SK-N-SH treated with all-trans-retinoic acid at 6 μM for 48 hours (cell line): ENCODE measurements at regions not wholly inside any gene's neighbourhood (a gene's known extent, or its start where the extent isn't known, plus 50 kb on each side); places are given as distances from the start of the nearest gene placed in this dataset.
A peak's percentile ranks its signal among the peaks of the same experiment; 100 is the strongest.

Experiments used
- ARNTL ChIP-seq: fragments of 450-650 bp; formaldehyde crosslinking; IDR thresholded peaks from 2 replicates; pipeline ENCODE4 v1.5.0; 2020; ENCODE audit warnings: low read depth, mild to moderate bottlenecking, moderate library complexity, borderline replicate concordance
- ESRRG ChIP-seq: fragments of 250-450 bp; sonication (Bioruptor Pico); IDR thresholded peaks from 2 replicates; pipeline ENCODE4 v1.6.1; 2021; ENCODE audit warnings: mild to moderate bottlenecking
- GLIS3 ChIP-seq: fragments of 250-450 bp; sonication (Bioruptor Pico); IDR thresholded peaks from 2 replicates; pipeline ENCODE4 v1.5.0; 2020; ENCODE audit warnings: mild to moderate bottlenecking, moderate library complexity
- ISL1 ChIP-seq: fragments of 250-450 bp; sonication (Bioruptor Pico); IDR thresholded peaks from 2 replicates; pipeline ENCODE4 v2.1.2; 2022; ENCODE audit warnings: mild to moderate bottlenecking, moderate library complexity
- PPARA ChIP-seq: fragments of 250-450 bp; sonication (Bioruptor Pico); IDR thresholded peaks from 2 replicates; pipeline ENCODE4 v1.5.0; 2020; ENCODE audit warnings: mild to moderate bottlenecking, borderline replicate concordance
- TCF4 ChIP-seq: fragments of 250-450 bp; sonication (Bioruptor Pico); IDR thresholded peaks from 2 replicates; pipeline ENCODE4 v1.8.0; 2021; ENCODE audit warnings: mild to moderate bottlenecking, moderate library complexity, borderline replicate concordance
- ZC3H10 ChIP-seq: fragments of 250-450 bp; sonication (Bioruptor Pico); IDR thresholded peaks from 2 replicates; pipeline ENCODE4 v1.5.1; 2021; ENCODE audit warnings: mild to moderate bottlenecking, moderate library complexity
- ZFP30 ChIP-seq: fragments of 450-650 bp; formaldehyde crosslinking; IDR thresholded peaks from 2 replicates; pipeline ENCODE4 v1.5.0; 2022; ENCODE audit warnings: mild to moderate bottlenecking, moderate library complexity
- ZNF565 ChIP-seq: fragments of 450-650 bp; formaldehyde crosslinking; conservative IDR thresholded peaks from 2 replicates; pipeline ENCODE4 v1.5.0; 2020; ENCODE audit warnings: low read depth, mild to moderate bottlenecking, moderate library complexity
- TF ChIP-seq, protein P1 (sequence below): fragments of 250-450 bp; sonication (Bioruptor Pico); IDR thresholded peaks from 2 replicates; pipeline ENCODE4 v1.5.0; 2020; ENCODE audit warnings: mild to moderate bottlenecking, moderate library complexity

DNA sequence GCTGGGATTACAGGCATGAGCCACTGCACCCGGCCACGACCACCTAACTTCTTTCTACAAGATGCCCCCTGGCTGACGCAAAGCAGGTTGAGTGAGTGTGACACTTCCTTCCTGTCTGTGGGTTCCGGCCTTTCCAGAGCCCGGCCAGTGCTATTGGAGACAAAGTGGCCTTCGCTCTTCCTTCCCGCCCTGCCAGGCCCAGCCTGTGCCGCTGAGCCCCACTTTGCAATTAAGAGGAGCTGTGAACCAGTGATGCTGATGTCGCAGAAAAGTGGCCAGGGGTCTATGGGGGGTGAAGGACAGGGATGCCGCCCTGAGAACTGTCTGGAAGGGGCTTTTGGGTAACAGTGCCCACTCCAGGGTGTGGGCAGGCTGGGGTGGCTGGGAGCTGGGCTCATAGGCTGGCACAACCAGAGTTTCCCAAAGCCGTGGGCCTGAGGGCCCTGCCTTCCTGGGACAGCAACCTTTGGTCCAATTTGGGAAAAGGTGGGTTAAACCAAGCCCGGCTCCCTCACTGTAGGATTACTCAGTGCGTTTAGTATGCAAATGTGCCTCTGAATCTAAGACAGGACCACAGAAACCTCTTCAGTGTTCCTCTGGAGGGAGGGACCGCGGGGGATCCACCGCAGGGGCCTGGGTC lies 174.9 kb downstream of the SEC14L1 start:
- TF ChIP-seq ARNTL (CRISPR knock-in tag) (no peak), PPARA (CRISPR knock-in tag) (no peak), TCF4 (CRISPR knock-in tag) (peak; percentile 75; the same call in 1 of the 2 replicates), ESRRG (CRISPR knock-in tag) (no peak), ISL1 (CRISPR knock-in tag) (no peak), GLIS3 (CRISPR knock-in tag) (no peak), ZFP30 (CRISPR knock-in tag) (no peak), ZNF565 (CRISPR knock-in tag) (no peak), ZC3H10 (CRISPR knock-in tag) (no peak)
- TF ChIP-seq, protein P1, sequence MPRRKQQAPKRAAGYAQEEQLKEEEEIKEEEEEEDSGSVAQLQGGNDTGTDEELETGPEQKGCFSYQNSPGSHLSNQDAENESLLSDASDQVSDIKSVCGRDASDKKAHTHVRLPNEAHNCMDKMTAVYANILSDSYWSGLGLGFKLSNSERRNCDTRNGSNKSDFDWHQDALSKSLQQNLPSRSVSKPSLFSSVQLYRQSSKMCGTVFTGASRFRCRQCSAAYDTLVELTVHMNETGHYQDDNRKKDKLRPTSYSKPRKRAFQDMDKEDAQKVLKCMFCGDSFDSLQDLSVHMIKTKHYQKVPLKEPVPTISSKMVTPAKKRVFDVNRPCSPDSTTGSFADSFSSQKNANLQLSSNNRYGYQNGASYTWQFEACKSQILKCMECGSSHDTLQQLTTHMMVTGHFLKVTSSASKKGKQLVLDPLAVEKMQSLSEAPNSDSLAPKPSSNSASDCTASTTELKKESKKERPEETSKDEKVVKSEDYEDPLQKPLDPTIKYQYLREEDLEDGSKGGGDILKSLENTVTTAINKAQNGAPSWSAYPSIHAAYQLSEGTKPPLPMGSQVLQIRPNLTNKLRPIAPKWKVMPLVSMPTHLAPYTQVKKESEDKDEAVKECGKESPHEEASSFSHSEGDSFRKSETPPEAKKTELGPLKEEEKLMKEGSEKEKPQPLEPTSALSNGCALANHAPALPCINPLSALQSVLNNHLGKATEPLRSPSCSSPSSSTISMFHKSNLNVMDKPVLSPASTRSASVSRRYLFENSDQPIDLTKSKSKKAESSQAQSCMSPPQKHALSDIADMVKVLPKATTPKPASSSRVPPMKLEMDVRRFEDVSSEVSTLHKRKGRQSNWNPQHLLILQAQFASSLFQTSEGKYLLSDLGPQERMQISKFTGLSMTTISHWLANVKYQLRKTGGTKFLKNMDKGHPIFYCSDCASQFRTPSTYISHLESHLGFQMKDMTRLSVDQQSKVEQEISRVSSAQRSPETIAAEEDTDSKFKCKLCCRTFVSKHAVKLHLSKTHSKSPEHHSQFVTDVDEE (CRISPR knock-in tag) = no peak
